Cerebellar cortex (tissue), 1 donor: ENCODE measurements at regions not wholly inside any gene's neighbourhood (a gene's known extent, or its start where the extent isn't known, plus 50 kb on each side); places are given as distances from the start of the nearest gene placed in this dataset.

ENCODE experiments used
- DNase-seq: peaks from one replicate; pipeline ENCODE4 v3.0.0-alpha.2; 2015; ENCODE audit warnings: low spot score

DNA sequence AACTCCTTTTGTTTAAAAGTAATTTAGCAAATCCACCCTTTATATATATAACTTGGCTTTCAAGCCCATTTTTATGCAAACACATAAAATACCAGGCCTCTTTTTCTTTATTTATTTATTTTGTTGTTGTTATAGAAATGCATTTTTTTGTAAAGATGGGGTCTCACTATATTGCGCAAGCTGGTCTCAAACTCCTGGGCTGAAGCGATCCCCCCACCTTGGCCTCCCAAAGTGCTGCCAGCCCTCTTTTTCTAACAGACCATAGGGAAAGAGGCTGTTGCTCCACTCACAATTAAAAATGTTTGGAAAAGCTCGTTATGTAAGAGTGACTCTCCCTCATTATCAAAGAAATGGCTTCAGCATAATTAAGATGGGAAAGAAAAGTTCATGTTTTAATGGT, 440.9 kb downstream of the HACE1 start:
- no peak for DNase-seq

GRCh38 chr6:104418125-104418524, 441.6 kb downstream of the HACE1 start:
- no peak for DNase-seq

DNA sequence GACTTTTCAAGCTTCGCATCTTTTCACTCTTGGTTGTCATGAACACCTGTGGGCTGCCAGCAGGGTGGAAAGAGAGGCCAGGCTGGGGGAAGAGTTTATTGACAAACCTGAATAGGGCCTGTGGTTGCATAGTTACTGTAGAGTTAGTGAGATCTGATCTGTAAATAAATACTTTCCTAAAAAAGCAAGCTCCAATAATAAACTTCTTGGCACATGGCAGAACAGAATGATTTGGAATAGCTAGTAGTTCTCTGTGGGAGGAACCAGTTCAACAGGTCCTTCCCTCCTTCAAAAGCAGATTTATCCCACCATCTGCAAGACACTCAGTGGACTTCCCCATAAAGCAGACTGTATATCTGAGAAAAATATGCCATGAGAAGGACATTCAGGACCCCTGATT, 445.0 kb downstream of the HACE1 start:
- DNase-seq, result no peak

- DNase-seq, result no peak
These were observed 446.0 kb downstream of the HACE1 start for GRCh38 chr6:104413767-104414166.

DNA sequence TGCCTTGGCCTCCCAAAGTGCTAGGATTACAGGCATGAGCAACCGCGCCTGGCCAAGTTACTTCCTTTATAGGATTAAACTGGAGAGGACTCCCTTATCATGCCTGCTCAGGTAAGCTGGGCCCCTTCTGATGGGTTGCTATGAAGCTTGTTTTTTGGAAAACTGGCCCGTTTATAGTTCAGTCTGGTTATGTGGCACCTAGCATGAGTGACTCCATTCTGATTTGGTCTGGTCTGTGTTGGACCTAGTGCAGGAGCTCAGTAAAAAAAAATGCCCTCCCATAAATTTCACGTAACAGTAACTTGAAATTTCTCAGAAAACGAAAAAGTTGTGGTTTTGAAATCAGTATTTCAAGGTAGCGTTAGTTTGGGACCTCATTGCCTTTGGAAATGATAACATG, 448.4 kb downstream of the HACE1 start:
- DNase-seq, result no peak

DNA sequence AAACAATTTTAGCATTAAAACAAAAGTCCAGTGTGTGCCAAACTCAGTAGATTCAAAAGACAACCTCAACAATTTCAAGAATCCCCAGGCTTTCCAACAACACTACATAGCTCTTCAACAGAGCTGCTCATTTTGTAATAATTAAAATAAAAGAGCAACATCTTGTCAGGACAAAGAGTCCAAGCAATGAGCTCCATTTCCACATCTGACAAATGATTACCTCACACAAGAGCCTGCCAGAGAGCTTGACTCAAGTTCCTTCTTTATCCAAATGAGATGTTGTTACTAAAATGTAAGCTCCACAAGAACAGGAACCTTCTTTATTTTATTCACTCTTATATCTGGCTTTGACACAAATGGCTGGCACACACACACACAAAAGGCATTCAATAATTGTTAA, 449.8 kb downstream of the HACE1 start:
- no peak for DNase-seq

DNA sequence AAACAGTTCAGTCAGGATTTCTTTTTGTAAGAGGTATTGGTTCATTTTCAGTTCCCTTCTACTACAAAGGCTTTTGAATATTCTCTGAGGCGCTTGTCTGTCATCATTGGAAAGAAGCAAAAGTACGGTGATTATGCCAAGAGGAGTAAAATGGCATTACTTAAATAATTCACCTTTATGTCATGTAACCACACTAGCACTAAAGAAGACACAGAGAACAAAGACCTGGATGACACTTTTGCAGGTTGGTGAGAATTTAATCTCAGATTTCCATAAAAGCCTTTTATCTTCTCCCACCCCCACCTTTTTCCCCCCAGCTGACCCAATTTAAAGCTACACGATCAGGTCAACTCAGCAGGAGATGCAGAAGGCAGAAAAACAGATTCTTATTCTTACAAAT, 451.8 kb downstream of the HACE1 start:
- no peak for DNase-seq

GRCh38 chr6:104404377-104404776, 455.3 kb downstream of the HACE1 start:
- DNase-seq, result no peak

- DNase-seq, result no peak
These were observed 457.1 kb downstream of the HACE1 start for GRCh38 chr6:104402572-104402971.

DNA sequence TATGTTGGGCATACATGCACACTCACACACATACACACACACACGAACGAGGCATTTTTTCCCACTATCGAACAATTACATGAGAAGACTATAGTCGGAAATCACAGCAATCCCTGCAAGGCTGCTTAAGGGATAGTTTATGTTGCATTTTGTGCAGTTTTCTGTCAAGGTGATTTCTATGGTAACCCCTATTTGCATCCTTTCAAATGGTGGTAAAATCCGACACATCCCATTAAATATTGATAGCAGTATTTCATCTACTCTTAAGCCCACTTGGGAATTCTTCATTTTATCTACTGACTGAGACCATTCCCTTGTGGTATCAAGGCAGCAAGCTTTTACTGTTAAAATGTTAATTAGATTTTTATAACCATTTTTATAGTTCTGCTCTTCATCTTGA, 457.8 kb downstream of the HACE1 start:
- no peak for DNase-seq

GRCh38 chr6:104400844-104401243, 458.9 kb downstream of the HACE1 start:
- no peak for DNase-seq

GRCh38 chr6:104396077-104396476, 463.6 kb downstream of the HACE1 start:
- no peak for DNase-seq

DNA sequence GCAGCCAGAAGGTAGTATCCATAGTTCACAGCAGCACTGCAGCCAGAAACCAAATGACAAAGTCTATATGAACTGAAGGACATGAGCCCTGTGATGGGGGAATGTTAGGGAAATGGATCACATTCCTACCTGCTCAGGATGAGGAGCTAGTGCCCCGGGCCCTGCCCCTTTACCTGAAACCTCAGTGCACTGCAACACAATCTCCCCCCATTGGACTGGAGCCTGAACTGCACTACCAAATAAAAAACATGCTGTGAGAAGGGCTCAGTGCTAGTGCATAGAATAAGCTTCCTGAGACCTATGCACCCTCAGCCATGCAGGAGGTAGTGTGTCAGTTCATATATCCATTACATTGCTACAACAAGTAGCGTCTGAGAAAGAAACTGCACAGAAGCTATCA, 477.8 kb downstream of the HACE1 start:
- no peak for DNase-seq

DNA sequence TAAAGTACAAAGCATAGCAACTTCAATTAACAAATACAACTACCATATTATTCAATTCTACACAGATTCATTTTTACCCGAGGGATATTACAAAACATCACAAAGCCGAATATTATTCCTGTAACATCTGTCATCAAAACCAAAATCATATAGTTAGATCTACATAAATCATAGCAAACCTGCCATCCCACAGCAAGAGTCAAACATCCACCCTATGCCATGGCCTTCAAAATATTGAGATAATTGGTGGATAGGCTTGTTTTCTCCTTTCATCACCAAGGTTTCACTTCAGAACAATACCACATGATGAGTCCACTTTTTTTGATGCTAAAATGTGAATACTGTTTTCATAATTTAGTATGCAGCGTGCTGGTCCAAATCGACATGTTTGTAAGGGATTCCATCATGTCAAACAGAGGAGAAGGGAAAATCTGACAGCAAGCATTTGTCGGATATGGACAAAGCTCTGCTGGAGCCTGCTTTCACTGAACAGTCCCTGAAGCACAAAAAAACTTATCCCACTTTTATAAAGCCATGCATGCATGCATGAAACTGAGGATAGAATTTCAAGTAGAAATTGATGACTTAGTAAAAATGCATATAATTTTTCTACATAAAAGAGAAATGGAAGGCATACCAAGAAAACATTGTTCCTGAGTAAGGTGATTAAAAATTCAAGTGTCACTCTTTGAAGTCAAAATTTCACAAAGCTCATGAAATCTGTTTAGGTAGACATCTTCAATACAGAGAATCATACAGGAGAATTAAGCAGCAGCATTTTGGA, 494.1 kb downstream of the HACE1 start:
- DNase-seq, result no peak

DNA sequence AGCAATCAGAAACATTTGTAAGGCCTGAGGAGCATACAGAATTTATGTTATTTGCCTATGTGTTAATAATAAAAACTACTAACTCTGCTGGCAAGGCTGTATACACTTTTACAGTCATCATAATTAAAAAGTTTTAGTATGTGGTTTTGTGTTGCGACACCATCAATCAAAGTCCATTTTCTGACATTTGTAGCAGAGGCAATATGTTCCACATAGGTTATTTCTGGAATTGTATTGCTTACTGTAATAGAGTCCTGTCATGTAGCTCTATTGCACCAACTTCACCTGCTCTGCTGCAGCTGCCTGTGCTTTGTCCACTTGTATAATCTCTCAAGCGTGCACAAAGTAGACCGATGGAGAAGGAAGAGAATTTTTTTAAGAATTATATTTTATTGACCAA, 501.8 kb downstream of the HACE1 start:
- DNase-seq, result no peak

- no peak for DNase-seq
These were observed 503.5 kb downstream of the HACE1 start for GRCh38 chr6:104356197-104356596.

DNA sequence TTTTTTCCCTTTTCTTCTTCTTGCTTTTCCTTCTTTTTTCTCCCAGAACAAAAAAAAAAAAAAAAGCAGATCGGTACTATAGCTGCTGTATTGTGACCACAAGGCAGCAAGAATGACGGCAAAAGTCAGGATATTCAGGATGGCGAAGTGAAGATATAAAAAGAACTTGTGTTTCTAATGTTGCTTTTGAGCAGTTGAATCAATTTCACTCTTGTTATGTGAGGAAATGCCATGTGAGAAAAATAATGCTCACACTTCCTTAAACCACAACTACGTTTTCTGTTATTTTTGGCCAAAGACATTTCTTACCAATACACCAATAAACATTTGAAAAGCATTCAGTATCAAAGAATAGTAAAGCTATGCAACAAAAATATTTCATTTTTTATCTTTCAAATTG, 510.5 kb downstream of the HACE1 start:
- no peak for DNase-seq

DNA sequence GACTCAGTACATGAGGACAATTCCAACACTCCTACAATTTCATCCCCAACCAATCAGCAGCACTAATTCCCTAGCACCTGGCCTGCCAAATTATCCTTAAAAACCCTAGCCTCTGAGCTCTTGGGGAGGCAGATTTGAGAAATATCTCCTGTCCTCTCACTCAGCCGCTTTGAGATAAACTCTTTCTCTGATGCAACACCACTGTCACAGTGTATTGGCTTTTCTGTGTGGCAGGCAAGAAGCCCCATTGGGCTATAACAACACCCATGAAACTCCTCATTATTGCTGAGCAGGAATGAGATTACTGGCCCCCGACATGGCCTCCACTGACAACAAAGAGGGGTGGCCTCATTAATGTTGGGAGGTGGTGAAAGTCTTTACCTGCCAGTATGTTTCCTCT, 515.5 kb downstream of the HACE1 start:
- no peak for DNase-seq

GRCh38 chr6:104332364-104332763, 527.4 kb downstream of the HACE1 start:
- DNase-seq, result peak; percentile 33

DNA sequence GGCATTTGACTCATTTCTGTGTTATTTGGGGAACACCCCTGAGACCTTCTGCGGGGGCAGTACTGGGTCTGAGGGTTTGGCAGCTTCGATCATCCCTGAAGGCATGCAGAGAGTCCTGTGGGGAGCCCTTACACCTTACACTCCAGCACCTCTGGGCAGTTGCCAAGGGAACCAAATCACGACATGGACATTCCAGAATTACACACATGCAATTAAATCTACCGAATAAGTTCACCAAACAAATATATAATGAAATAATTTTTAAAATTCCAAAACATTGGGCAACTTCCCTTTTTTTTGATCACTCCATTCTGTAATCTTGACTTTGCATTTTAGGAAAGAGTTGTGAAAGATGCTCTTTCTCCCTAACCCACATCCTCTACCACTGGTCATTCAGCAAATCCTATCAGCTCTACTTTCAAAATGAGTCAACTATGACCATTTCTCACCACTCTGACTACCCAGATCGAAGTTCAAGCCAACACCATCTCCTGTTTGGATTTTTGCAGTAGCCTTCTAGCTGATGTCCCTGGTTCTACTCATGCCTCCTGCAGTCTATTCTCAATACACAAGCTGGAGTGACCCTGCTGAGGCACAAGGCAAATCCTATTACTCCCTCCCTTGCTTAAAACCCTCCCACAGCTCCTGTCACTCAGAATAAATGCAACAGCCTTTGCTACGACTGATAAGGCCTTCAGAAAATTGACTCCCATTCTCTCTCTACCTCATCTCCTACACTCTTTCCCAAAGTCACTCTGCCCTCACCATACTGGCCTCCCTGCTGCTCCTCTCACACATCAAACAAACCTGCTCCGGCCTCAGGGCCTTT, 533.3 kb downstream of the HACE1 start:
- DNase-seq, result no peak

DNA sequence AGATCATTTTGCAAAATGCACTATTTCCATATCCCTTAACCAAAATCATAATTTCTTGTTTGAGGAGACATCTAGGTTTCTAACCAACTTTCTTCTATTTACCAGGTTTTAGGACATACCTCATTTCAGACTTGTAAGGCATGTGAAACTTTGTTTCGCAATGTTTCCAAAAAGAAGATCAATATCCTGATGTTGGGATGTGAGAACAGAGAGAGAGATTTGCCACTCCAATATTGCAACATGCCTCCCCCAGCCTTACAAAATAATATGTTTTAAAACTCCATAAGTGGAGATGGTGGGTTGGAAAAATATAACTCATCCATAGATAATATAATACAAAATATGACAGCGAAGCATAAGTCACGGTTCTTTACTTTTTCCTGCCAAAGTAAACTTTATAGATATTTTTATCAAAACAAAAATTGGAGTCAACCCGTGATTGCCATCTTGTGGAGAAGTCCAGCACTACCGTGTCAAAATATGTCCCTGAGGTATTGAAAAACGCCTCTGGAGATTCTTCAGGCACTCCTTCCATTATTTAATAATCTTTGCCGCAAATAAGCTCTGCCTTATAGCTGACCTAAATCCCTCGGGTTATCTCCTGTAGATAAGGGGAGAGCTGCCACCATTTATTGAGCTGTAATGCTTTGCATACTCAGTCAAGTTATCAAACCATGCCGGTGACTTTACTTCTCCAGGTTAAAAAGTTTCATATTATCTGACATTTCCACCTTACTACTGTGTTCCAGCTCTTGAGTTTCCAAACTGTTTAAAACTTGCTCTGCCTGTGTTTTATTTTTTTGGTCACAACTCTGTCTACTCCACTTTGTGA, 534.2 kb downstream of the HACE1 start:
- DNase-seq, result peak; percentile 30

DNA sequence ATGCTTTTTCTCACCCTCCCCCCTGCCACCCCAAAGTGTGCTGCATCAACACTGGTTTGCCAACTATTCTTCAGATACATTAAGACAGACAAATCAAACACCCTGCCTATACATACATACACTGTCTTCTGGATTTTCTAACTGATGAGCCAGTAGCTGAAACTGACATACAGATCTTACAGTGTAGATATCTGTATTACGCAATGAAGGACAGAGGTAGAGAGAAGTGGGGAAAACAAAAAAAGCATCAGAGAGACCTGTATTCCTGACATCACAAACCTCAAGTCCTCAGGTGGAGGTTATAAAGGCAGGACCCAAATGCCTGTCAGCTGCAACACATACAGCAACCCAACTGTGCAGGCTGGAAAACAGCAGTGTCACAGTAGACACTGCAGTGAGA, 535.4 kb downstream of the HACE1 start:
- no peak for DNase-seq

DNA sequence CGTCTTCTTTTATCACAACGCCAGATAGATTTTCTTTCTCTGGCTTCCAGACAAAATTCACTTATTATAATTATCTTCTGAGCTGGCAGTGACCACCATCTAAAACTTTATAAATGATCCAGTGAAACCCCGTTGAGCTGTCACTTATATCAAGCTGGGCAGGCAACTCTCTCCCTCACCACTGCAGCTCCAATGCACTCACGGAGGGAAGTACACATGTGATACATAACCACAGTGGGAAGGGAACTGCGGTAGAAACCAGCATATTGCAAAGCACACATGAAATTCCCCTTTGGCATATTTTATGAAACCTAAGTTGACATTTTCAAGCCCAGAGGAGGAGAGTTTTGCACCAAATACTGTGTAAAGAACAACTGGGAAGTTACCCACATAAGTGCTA, 536.9 kb downstream of the HACE1 start:
- DNase-seq, result no peak
